ENCODE measurements at regions not wholly inside any gene's neighbourhood (a gene's known extent, or its start where the extent isn't known, plus 50 kb on each side); places are given as distances from the start of the nearest gene placed in this dataset.

- Histone ChIP-seq H3K4me3 (replicated peaks in 1 of 3; ENCODE audit: insufficient read depth in 1 of 3, low read depth in 1 of 3, low read length in 3 of 3) (no peak overlapping the region), H3K79me2 (ENCODE audit: control insufficient read depth, insufficient read depth, low read length) (no peaks in the 10 kb centered on the region), H3K9me3 (replicated peaks; ENCODE audit: control insufficient read depth, insufficient read depth, low read length) (peaks cover 2% of the 10 kb centered on the region), H3K36me3 (ENCODE audit: control insufficient read depth in 2 of 2, extremely low read depth in 1 of 2, insufficient read depth in 2 of 2, low read length in 2 of 2) (no peaks in the 10 kb centered on the region), H3K9me1 (replicated peaks; ENCODE audit: control insufficient read depth, extremely low read depth, insufficient read depth, low read length) (no peaks in the 10 kb centered on the region), H4K20me1 (replicated peaks; ENCODE audit: control insufficient read depth, extremely low read depth, insufficient read depth, low read length) (no peaks in the 10 kb centered on the region), H3K4me1 (ENCODE audit: control insufficient read depth, extremely low read depth, insufficient read depth, low read length) (no peaks in the 10 kb centered on the region), H3K27me3 (ENCODE audit: control insufficient read depth in 2 of 2, insufficient read depth in 2 of 2, low read length in 2 of 2) (no peaks in the 10 kb centered on the region), H2AFZ (ENCODE audit: low read depth, low read length) (no peak overlapping the region), H3K9ac (replicated peaks; ENCODE audit: extremely low read depth, insufficient read depth, low read length) (no peak overlapping the region), H3K27ac (ENCODE audit: insufficient read depth, low read depth, low read length) (no peak overlapping the region), H3K4me2 (ENCODE audit: insufficient read depth, low read length) (no peak overlapping the region)
- TF ChIP-seq FOS (IDR thresholded peaks at IDR 0.05; ENCODE audit: borderline replicate concordance, insufficient read depth, low read length), result no peak
- TF ChIP-seq EZH2 (IDR thresholded peaks at IDR 0.05; ENCODE audit: borderline replicate concordance, low read depth, low read length, severe bottlenecking), result no peak
- no peak for TF ChIP-seq POLR2AphosphoS5 (IDR thresholded peaks at IDR 0.05; ENCODE audit: insufficient read depth, low read depth, low read length)
- no peak for TF ChIP-seq MYC (IDR thresholded peaks at IDR 0.05; ENCODE audit: low read depth, low read length)
- TF ChIP-seq JUN (IDR thresholded peaks at IDR 0.05; ENCODE audit: borderline replicate concordance, insufficient read depth, insufficient read length, low read depth), result no peak
- TF ChIP-seq MAX (IDR thresholded peaks at IDR 0.05; ENCODE audit: insufficient read depth, insufficient read length), result no peak
- TF ChIP-seq CTCF (IDR thresholded peaks at IDR 0.05; ENCODE audit: extremely low read depth in 1 of 2, insufficient read depth in 1 of 2, low read depth in 1 of 2, low read length in 2 of 2), result no peak
- TF ChIP-seq POLR2A (IDR thresholded peaks at IDR 0.05; ENCODE audit: low read depth, low read length), result no peak
- no peak for TF ChIP-seq GATA2 (IDR thresholded peaks at IDR 0.05; ENCODE audit: insufficient read depth, insufficient read length, low read depth, low read length)
- ChIA-PET CTCF (no interaction called here), POLR2A (no interaction called here)
- FAIRE-seq, result no peak
- no peak for DNase-seq (ENCODE audit: low read depth, low spot score)
- intact Hi-C loops (cut with micrococcal nuclease), result no loop called here
- dilution Hi-C loops (cut with MboI; ENCODE audit: extremely low pct_ligation_motif_present, low sequenced_read_pairs), result no loop called here
- BruUV-seq (replicated peaks), result no TSS peak
These were observed 424.1 kb upstream of the TENM4 start for GRCh38 chr11:79864882-79865281.
